Stimulated activated naive CD8-positive, alpha-beta T cell treated with anti-CD3 and anti-CD28 coated beads, Interleukin-15, Interleukin-2, amounts not matched to agents 100 U/mL and 50 U/mL, for 24 hours (primary cell): ENCODE measurements at regions not wholly inside any gene's neighbourhood (a gene's known extent, or its start where the extent isn't known, plus 50 kb on each side); places are given as distances from the start of the nearest gene placed in this dataset.
A peak's percentile ranks its signal among the peaks of the same experiment; 100 is the strongest.

Experiments used
- ATAC-seq: fragments of 150-1000 bp; cut with Tn5 transposase; one replicate; pipeline ENCODE4 v1.10.0; 2021
- DNase-seq: peaks from one replicate; pipeline ENCODE4 v3.0.0; 2021

GRCh38 chr3:19093084-19093483 is 55.2 kb upstream of the KCNH8 start:
- no peak for DNase-seq

GRCh38 chr3:19077388-19077787 is 70.9 kb upstream of the KCNH8 start:
- no peak for DNase-seq

More at GRCh38 chr3:19093084-19093483, 55.2 kb upstream of the KCNH8 start:
- no peak for ATAC-seq

GRCh38 chr3:19075037-19075436 is 73.3 kb upstream of the KCNH8 start:
- no peak for DNase-seq
- no peak for ATAC-seq

More at GRCh38 chr3:19077388-19077787, 70.9 kb upstream of the KCNH8 start:
- no peak for ATAC-seq

- no peak for DNase-seq
- no peak for ATAC-seq
Measured at GRCh38 chr3:19074257-19074900, 73.9 kb upstream of the KCNH8 start.

- DNase-seq (no peak), ATAC-seq (no peak)
Measured at GRCh38 chr3:19073341-19074105, 74.8 kb upstream of the KCNH8 start.

- ATAC-seq (no peak), DNase-seq (no peak)
Measured at GRCh38 chr3:19070325-19070724, 78.0 kb upstream of the KCNH8 start.

GRCh38 chr3:19065027-19065426 is 83.3 kb upstream of the KCNH8 start:
- no peak for ATAC-seq
- DNase-seq: no peak

- no peak for DNase-seq
- no peak for ATAC-seq
Measured at GRCh38 chr3:19063936-19064335, 84.4 kb upstream of the KCNH8 start.

- ATAC-seq: no peak
- DNase-seq: no peak
Measured at GRCh38 chr3:19060404-19060803, 87.9 kb upstream of the KCNH8 start.

- ATAC-seq (no peak), DNase-seq (no peak)
Measured at GRCh38 chr3:19052874-19053273, 95.4 kb upstream of the KCNH8 start.

GRCh38 chr3:19046440-19046839 is 101.9 kb upstream of the KCNH8 start:
- no peak for ATAC-seq
- no peak for DNase-seq

GRCh38 chr3:19030522-19030839 is 117.8 kb upstream of the KCNH8 start:
- DNase-seq (peak; percentile 9), ATAC-seq (peak; percentile 43)

GRCh38 chr3:19029837-19030521 is 118.3 kb upstream of the KCNH8 start:
- ATAC-seq (peak; percentile 46), DNase-seq (no peak)

- DNase-seq (no peak), ATAC-seq (no peak)
Measured at GRCh38 chr3:19025441-19025840, 122.9 kb upstream of the KCNH8 start.

GRCh38 chr3:19022546-19022945 is 125.8 kb upstream of the KCNH8 start:
- DNase-seq (no peak), ATAC-seq (no peak)

- no peak for DNase-seq
- no peak for ATAC-seq
Measured at GRCh38 chr3:19016851-19017250, 131.5 kb upstream of the KCNH8 start.

GRCh38 chr3:19013879-19014278 is 134.4 kb upstream of the KCNH8 start:
- ATAC-seq: no peak
- DNase-seq: no peak

- ATAC-seq: no peak
- DNase-seq: no peak
Measured at GRCh38 chr3:19012846-19013245, 135.5 kb upstream of the KCNH8 start.

- no peak for ATAC-seq
- no peak for DNase-seq
Measured at GRCh38 chr3:19002606-19003005, 145.7 kb upstream of the KCNH8 start.

- DNase-seq: no peak
- no peak for ATAC-seq
Measured at GRCh38 chr3:18998069-18998468, 150.2 kb upstream of the KCNH8 start.

GRCh38 chr3:18992709-18993108 is 155.6 kb upstream of the KCNH8 start:
- DNase-seq (no peak), ATAC-seq (no peak)

- peak; percentile 36 for ATAC-seq
Measured at GRCh38 chr3:18989237-18989795, 159.0 kb upstream of the KCNH8 start.

GRCh38 chr3:18988614-18989229 is 159.6 kb upstream of the KCNH8 start:
- DNase-seq (no peak), ATAC-seq (peak; percentile 69)

More at GRCh38 chr3:18989237-18989795, 159.0 kb upstream of the KCNH8 start:
- no peak for DNase-seq
